DMS 273 treated with DMSO at 0.1 percent for 48 hours (cell line): ENCODE measurements at regions not wholly inside any gene's neighbourhood (a gene's known extent, or its start where the extent isn't known, plus 50 kb on each side); places are given as distances from the start of the nearest gene placed in this dataset.

Experiments used
- DNase-seq: peaks from one replicate; lab custom pipeline; 2025; lab: John Stamatoyannopoulos, UW

- DNase-seq, result no peak
Observed at GRCh38 chr6:28707387-28708282, 182.0 kb downstream of the GPX5 start.

GRCh38 chr6:28709478-28710349 is 184.0 kb downstream of the GPX5 start:
- no peak for DNase-seq

- DNase-seq, result peak; percentile 65
Observed at GRCh38 chr6:28710466-28711191, 184.9 kb downstream of the GPX5 start.

- DNase-seq, result no peak
Observed at GRCh38 chr6:28711325-28711724, 185.6 kb downstream of the GPX5 start.

GRCh38 chr6:28711788-28712341 is 186.2 kb downstream of the GPX5 start:
- no peak for DNase-seq

DNA sequence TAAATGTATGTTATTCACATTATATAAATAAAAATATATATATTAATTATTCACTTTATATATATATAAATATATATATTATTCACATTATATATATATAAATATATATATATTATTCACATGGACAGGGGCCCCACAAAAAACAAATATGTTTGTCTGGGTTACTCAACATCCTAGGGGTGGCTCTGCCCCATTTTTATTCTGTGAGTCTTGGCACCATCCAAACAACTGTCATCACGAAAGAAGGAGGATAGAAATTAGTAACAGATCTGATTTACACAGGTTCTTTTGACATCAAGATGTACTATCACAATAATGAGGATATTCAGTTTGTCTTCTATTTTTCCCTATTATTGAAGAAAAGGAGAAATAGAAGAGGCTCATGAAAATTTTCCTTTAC is 187.3 kb downstream of the GPX5 start:
- DNase-seq, result no peak

GRCh38 chr6:28719275-28719940 is 193.7 kb downstream of the GPX5 start:
- DNase-seq, result peak; percentile 46

- no peak for DNase-seq
Observed at GRCh38 chr6:28720357-28721231, 194.9 kb downstream of the GPX5 start.

DNA sequence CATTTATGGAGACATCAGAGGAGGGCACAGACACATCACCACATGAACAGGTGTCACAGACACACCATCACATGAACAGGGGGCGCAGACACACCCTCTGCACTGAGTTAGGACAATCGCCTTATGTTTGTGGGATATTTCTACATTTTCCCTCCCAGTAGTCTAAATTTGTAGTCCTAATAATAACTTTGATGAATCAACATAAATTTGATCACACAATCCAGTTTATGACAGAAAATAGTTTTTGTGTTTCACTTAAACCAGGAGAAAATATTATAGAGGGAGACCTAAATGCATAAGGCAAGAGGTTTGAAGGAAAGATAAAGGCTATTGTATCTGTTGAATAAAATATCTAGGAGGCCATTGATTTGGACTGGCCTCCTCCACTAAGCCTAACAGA is 195.7 kb downstream of the GPX5 start:
- DNase-seq, result no peak

GRCh38 chr6:28724395-28724794 is 198.7 kb downstream of the GPX5 start:
- no peak for DNase-seq

- DNase-seq, result no peak
Observed at GRCh38 chr6:28725274-28725809, 198.4 kb downstream of the TRIM27 start.

DNA sequence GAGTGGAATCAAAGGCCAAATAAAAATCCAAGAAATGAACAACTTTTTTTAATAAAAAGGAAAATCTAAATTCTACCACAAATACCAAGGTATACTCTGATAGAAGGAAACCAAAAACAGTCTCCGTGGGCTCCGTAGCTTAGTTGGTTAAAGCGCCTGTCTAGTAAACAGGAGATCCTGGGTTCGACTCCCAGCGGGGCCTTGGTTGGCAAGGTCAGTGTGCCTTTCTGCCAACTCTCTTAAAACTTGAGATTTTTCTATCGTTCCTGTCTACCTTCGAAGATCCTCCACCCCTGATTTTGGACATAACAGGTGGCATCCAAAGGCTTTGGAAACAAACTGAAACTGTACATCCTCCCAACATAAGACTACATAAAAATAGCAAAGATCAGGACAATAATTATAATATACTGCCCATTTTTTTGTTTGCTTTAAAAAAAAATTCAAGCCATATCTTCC is 197.9 kb downstream of the TRIM27 start:
- DNase-seq, result peak; percentile 71

DNA sequence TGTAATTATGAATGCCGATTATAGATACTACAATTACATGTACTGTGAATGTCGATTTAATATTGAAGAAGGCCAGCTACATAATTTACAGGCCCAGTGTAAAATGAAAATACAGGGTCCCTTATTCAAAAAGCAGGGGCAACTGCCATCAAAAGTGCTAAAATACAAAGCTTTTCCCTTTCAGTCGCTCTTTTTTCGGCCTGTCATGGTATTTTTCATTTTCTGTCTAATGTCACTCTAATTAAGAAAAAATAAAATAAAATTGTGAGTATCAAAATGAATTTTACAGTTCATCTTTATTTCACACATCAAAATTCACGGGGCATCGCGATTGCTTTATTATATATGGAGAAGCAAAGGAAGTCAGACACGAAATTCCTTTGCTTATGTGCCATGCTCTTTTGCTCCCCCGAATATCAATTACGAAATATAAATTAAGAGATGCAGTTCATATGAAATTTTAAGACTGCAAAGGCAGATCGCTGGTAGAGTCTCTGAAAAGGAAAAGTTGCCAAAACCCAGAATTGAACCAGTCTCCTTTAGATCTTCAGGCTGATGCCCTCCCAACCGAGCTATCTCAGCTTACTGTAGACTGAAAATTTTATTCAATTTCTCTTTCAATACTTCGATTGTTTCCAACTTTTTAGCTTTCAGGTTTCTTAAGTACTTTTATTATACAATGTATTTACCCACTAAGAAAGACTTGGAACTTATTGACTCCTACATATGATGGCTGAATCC is 197.0 kb downstream of the TRIM27 start:
- no peak for DNase-seq

- no peak for DNase-seq
Observed at GRCh38 chr6:28727559-28728211, 196.1 kb downstream of the TRIM27 start.

DNA sequence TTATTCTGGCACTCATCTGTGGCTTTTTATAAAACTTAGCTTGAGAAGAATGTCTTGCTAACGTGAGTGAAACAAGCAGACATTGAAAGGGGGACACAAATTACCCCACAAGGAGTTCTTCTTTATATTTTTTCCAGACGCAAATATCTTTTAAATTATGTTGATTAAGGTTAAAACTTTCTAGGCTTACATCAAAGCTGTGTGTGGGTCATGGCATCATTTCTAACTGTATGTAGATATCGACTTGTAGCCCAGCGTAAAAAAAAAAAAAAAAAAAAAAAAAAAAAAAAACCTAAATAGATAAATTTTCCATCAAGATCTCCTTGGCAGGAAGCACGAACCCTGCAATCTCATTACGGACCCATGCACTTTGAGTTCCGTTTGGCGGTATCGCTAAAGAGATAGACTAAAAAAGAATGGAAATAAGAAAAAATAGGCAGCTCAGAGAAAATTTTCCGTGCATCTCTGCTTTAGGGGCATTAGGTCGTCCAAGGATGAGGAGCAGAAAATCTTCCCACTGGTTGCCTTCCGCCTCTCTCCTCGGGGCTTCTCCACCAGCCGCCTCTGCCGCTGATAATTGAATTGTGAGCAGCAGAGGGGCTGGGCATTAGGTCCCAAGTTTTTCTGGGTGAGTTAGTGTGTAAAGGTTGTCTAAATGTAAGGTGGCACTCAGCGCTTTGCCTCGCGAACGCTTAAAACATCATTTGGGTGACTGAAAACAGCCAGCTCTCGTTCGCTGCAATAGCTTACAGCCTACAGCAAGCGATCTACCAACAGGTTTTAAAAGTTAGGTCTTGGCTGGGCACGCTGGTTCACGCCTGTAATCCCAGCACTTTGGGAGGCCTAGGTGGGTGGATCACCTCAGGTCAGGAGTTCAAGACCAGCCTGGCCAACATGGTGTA is 194.0 kb downstream of the TRIM27 start:
- no peak for DNase-seq

- DNase-seq, result no peak
Observed at GRCh38 chr6:28732052-28732451, 191.7 kb downstream of the TRIM27 start.

GRCh38 chr6:28734443-28734959 is 189.3 kb downstream of the TRIM27 start:
- no peak for DNase-seq
